Neural cell (in vitro differentiated cells): ENCODE measurements at regions not wholly inside any gene's neighbourhood (a gene's known extent, or its start where the extent isn't known, plus 50 kb on each side); places are given as distances from the start of the nearest gene placed in this dataset.

Experiments
- H2AFZ ChIP-seq: fragments of 200-600, 300-800 bp; sonication (generic), shearing (Covaris generic); 2 replicates; pipeline ENCODE4 v1.6.0; 2014; ENCODE audit warnings: low read depth, mild to moderate bottlenecking, antibody characterized with exemption, low read length, moderate library complexity
- H3F3A ChIP-seq: fragments of 200-600 bp; shearing (Covaris generic); 2 replicates; pipeline ENCODE4 v1.6.1; 2016; ENCODE audit warnings: mild to moderate bottlenecking, moderate library complexity, mixed read lengths, antibody characterized with exemption, low read length; ENCODE audit not compliant: insufficient read depth, poor library complexity, severe bottlenecking
- H3K27ac ChIP-seq: fragments of 200-600, 300-800 bp; sonication (generic), shearing (Covaris generic); 2 replicates; pipeline ENCODE4 v1.5.1; 2014; ENCODE audit warnings: mild to moderate bottlenecking, low read length, moderate library complexity
- H3K27me3 ChIP-seq: fragments of 300-800, 200-600 bp; sonication (generic), shearing (Covaris generic); 2 replicates; pipeline ENCODE4 v1.6.0; 2014; ENCODE audit warnings: mild to moderate bottlenecking, low read depth, low read length, moderate library complexity; ENCODE audit not compliant: insufficient read depth
- H3K36me3 ChIP-seq: fragments of 300-800, 200-600 bp; sonication (generic), shearing (Covaris generic); 2 replicates; pipeline ENCODE4 v1.5.1; 2014; ENCODE audit warnings: mild to moderate bottlenecking, antibody characterized with exemption, low read length, moderate library complexity; ENCODE audit not compliant: insufficient read depth
- H3K4me2 ChIP-seq: fragments of 300-800, 200-600 bp; sonication (generic), shearing (Covaris generic); 2 replicates; pipeline ENCODE4 v1.6.0; 2014; ENCODE audit warnings: mild to moderate bottlenecking, low read length
- H3K4me3 ChIP-seq: fragments of 300-800, 200-600 bp; sonication (generic), shearing (Covaris generic); 2 replicates; pipeline ENCODE4 v1.5.1; 2014; ENCODE audit warnings: mild to moderate bottlenecking, low read length, moderate library complexity
- H3K79me2 ChIP-seq: fragments of 200-600 bp; shearing (Covaris generic); replicated peaks from 2 replicates; pipeline ENCODE4 v1.6.0; 2014; ENCODE audit warnings: mild to moderate bottlenecking, low read length, moderate library complexity; ENCODE audit not compliant: insufficient read depth
- H3K9ac ChIP-seq: fragments of 300-800, 200-600 bp; sonication (generic), shearing (Covaris generic); 2 replicates; pipeline ENCODE4 v1.6.1; 2016; ENCODE audit warnings: mild to moderate bottlenecking, low read length, mixed read lengths
- H3K9me2 ChIP-seq: fragments of 200-600 bp; shearing (Covaris generic); 2 replicates; pipeline ENCODE4 v1.6.1; 2016; ENCODE audit warnings: mild to moderate bottlenecking, low read length, mixed read lengths; ENCODE audit not compliant: insufficient read depth
- H3K9me3 ChIP-seq: fragments of 200-600, 300-800 bp; sonication (generic), shearing (Covaris generic); 2 replicates; pipeline ENCODE4 v1.6.1; 2016; ENCODE audit warnings: mild to moderate bottlenecking, mixed run types, low read length, moderate library complexity, mixed read lengths
- H4K20me1 ChIP-seq: fragments of 200-600 bp; shearing (Covaris generic); 2 replicates; pipeline ENCODE4 v1.6.1; 2016; ENCODE audit warnings: mild to moderate bottlenecking, mixed run types; ENCODE audit not compliant: insufficient read depth
- EP300 ChIP-seq: fragments of 450-650 bp; conservative IDR thresholded peaks from 2 replicates; pipeline ENCODE4 v1.6.1; 2014; ENCODE audit warnings: antibody characterized with exemption, mild to moderate bottlenecking, moderate library complexity; ENCODE audit not compliant: poor library complexity, severe bottlenecking
- EZH2 ChIP-seq: fragments of 200-600, 300-800 bp; shearing (Covaris generic), sonication (generic); IDR thresholded peaks from 2 replicates; pipeline ENCODE4 v1.6.1; 2014; ENCODE audit warnings: antibody characterized with exemption, low read length, borderline replicate concordance, mild to moderate bottlenecking; ENCODE audit not compliant: insufficient read depth, poor library complexity, severe bottlenecking
- MXI1 ChIP-seq: fragments of 450-650 bp; conservative IDR thresholded peaks from 2 replicates; pipeline ENCODE4 v1.6.1; 2014; ENCODE audit warnings: antibody characterized with exemption, mild to moderate bottlenecking; ENCODE audit not compliant: poor library complexity, severe bottlenecking
- POLR2AphosphoS5 ChIP-seq: IDR thresholded peaks from 2 replicates; pipeline ENCODE4 v1.6.1; 2012
- RAD21 ChIP-seq: fragments of 450-650 bp; conservative IDR thresholded peaks from 2 replicates; pipeline ENCODE4 v1.6.1; 2014; ENCODE audit warnings: antibody characterized with exemption, mild to moderate bottlenecking, moderate library complexity
- REST ChIP-seq: IDR thresholded peaks from 2 replicates; pipeline ENCODE4 v1.6.1; 2012; ENCODE audit warnings: borderline replicate concordance
- SMC3 ChIP-seq: fragments of 450-650 bp; conservative IDR thresholded peaks from 2 replicates; pipeline ENCODE4 v1.6.1; 2014; ENCODE audit warnings: antibody characterized with exemption, mild to moderate bottlenecking, moderate library complexity; ENCODE audit not compliant: poor library complexity
- TAF1 ChIP-seq: IDR thresholded peaks from 2 replicates; pipeline ENCODE4 v1.6.1; 2012; ENCODE audit warnings: low read depth
- TF ChIP-seq, protein P1 (sequence below): fragments of 450-650 bp; IDR thresholded peaks from 2 replicates; pipeline ENCODE4 v1.5.1; 2014; ENCODE audit warnings: antibody characterized with exemption, mild to moderate bottlenecking, moderate library complexity; ENCODE audit not compliant: poor library complexity, severe bottlenecking

- no peak overlapping the region for H3K9ac ChIP-seq
Observed at GRCh38 chr6:132053511-132053910, 102.3 kb upstream of the CCN2 start.

DNA sequence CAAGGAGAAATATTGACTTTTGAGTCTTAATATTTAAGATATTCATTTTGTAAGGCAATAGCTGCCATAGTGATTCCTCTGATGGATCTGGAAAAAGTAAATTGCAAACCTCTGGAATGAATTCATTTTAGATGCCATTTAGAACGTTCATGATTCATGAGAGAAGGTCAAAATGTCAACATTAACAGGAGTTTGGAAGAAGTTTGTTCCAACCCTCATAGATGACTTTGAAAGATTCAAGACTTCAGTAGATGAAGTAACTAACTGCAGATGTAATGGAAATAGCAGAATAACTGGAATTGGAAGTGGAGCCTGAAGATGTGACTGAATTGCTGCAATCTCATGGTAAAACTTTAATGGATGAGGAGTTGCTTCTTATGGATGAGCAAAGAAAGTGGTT is 100.9 kb upstream of the CCN2 start:
- Histone ChIP-seq H3K79me2 (no peaks in the 10 kb centered on the region), H2AFZ (no peak overlapping the region), H3K27me3 (no peaks in the 10 kb centered on the region), H3K4me3 (no peak overlapping the region), H3K9me3 (no peaks in the 10 kb centered on the region), H4K20me1 (no peaks in the 10 kb centered on the region), H3K27ac (no peak overlapping the region), H3K9me2 (no peaks in the 10 kb centered on the region), H3K4me2 (no peak overlapping the region), H3F3A (no peaks in the 10 kb centered on the region), H3K9ac (no peak overlapping the region), H3K36me3 (no peaks in the 10 kb centered on the region)
- TF ChIP-seq TAF1 (no peak), RAD21 (no peak), POLR2AphosphoS5 (no peak), MXI1 (no peak), EP300 (no peak), EZH2 (no peak), REST (no peak)
- TF ChIP-seq, protein P1, sequence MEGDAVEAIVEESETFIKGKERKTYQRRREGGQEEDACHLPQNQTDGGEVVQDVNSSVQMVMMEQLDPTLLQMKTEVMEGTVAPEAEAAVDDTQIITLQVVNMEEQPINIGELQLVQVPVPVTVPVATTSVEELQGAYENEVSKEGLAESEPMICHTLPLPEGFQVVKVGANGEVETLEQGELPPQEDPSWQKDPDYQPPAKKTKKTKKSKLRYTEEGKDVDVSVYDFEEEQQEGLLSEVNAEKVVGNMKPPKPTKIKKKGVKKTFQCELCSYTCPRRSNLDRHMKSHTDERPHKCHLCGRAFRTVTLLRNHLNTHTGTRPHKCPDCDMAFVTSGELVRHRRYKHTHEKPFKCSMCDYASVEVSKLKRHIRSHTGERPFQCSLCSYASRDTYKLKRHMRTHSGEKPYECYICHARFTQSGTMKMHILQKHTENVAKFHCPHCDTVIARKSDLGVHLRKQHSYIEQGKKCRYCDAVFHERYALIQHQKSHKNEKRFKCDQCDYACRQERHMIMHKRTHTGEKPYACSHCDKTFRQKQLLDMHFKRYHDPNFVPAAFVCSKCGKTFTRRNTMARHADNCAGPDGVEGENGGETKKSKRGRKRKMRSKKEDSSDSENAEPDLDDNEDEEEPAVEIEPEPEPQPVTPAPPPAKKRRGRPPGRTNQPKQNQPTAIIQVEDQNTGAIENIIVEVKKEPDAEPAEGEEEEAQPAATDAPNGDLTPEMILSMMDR: no peak

More at GRCh38 chr6:132053511-132053910, 102.3 kb upstream of the CCN2 start:
- no peak overlapping the region for H3K4me3 ChIP-seq
- no peaks in the 10 kb centered on the region for H3K9me3 ChIP-seq
- H3F3A ChIP-seq: no peaks in the 10 kb centered on the region
- no peak overlapping the region for H3K27ac ChIP-seq
- no peak for TF ChIP-seq EZH2
- no peak for TF ChIP-seq TAF1
- TF ChIP-seq SMC3: no peak
- no peak for TF ChIP-seq MXI1
- TF ChIP-seq, protein P1: no peak
- no peak for TF ChIP-seq REST
- TF ChIP-seq RAD21: no peak
- TF ChIP-seq POLR2AphosphoS5: no peak
- no peaks in the 10 kb centered on the region for H3K36me3 ChIP-seq
- H4K20me1 ChIP-seq: no peaks in the 10 kb centered on the region
- H2AFZ ChIP-seq: no peak overlapping the region
- no peak overlapping the region for H3K4me2 ChIP-seq
- no peaks in the 10 kb centered on the region for H3K27me3 ChIP-seq
- H3K9me2 ChIP-seq: no peaks in the 10 kb centered on the region
- H3K79me2 ChIP-seq: no peaks in the 10 kb centered on the region
